HCT116 (cell line): ENCODE measurements at regions not wholly inside any gene's neighbourhood (a gene's known extent, or its start where the extent isn't known, plus 50 kb on each side); places are given as distances from the start of the nearest gene placed in this dataset.

ENCODE experiments used
- ATAC-seq: fragments of 200-7000 bp; cut with Tn5 transposase; 2 replicates; pipeline ENCODE4 v1.9.1; 2020; ENCODE audit warnings: mild to moderate bottlenecking, moderate library complexity
- BruUV-seq: library from RNA; stranded (reverse); fragments of 400-500 nt; replicated peaks from 2 replicates; lab custom pipeline; 2021; lab: Mats Ljungman, UMichigan
- CTCF ChIA-PET: fragments of 300-600 bp; sonication (Branson Sonifier 250); formaldehyde crosslinking; loops from one replicate; lab custom pipeline; 2021; ENCODE audit warnings: antibody characterized with exemption; lab: Charles Lee
- POLR2A ChIA-PET: fragments of 300-600, 350-600 bp; sonication (Branson Sonifier 250); formaldehyde crosslinking; loops from one replicate; lab custom pipeline; 2021; ENCODE audit warnings: antibody characterized with exemption; lab: Charles Lee
- RAD21 ChIA-PET, 2 experiments: fragments of 300-600 bp; sonication (Branson Sonifier 250); formaldehyde crosslinking; loops; one replicate each; lab custom pipeline; 2023; ENCODE audit warnings: low total read pairs in 2 of 2; ENCODE audit not compliant: uncharacterized antibody in 2 of 2, unreplicated experiment in 2 of 2, low non-redundant PET in 1 of 2; lab: Charles Lee
- DNase-seq: peaks from one replicate; pipeline ENCODE4 v3.0.0-alpha.2; 2010; ENCODE audit warnings: low read depth, low spot score
- H2AFZ ChIP-seq: fragments of 200-600 bp; shearing (Covaris generic), sonication (generic); 2 replicates; pipeline ENCODE4 v1.6.1; 2017; ENCODE audit warnings: low read depth, mixed run types, mixed read lengths, antibody characterized with exemption, low read length; ENCODE audit not compliant: poor library complexity, severe bottlenecking
- H3K27ac ChIP-seq: 2 replicates; pipeline ENCODE4 v1.5.1; 2012; ENCODE audit warnings: low read depth, low read length
- H3K27me3 ChIP-seq: fragments of 200-600 bp; sonication (generic); 2 replicates; pipeline ENCODE4 v1.6.1; 2016; ENCODE audit warnings: mixed run types, low read length, mixed read lengths; ENCODE audit not compliant: insufficient read depth
- H3K36me3 ChIP-seq, 2 experiments: fragments of 200-500 bp in 1 of 2; fragments of 200-600 bp in 1 of 2; sonication (Bioruptor generic) in 1 of 2; sonication (generic) in 1 of 2; 2 replicates each; pipeline versions ENCODE4 v1.5.1 to v1.6.1; 2014 to 2016; ENCODE audit warnings: low read length in 2 of 2, inconsistent platforms in 1 of 2, mixed read lengths in 1 of 2, mixed run types in 1 of 2; ENCODE audit not compliant: insufficient read depth in 2 of 2, control insufficient read depth in 1 of 2
- H3K4me1 ChIP-seq, 2 experiments: fragments of 200-600 bp in 1 of 2; sonication (generic) in 1 of 2; 2 replicates each; pipeline versions ENCODE4 v1.5.1 to v1.6.1; 2012 to 2017; ENCODE audit warnings: low read length in 2 of 2, inconsistent platforms in 1 of 2, mild to moderate bottlenecking in 1 of 2, mixed read lengths in 1 of 2, mixed run types in 1 of 2, moderate library complexity in 1 of 2; ENCODE audit not compliant: insufficient read depth in 2 of 2, control insufficient read depth in 1 of 2
- H3K4me2 ChIP-seq: fragments of 200-600 bp; sonication (generic); 2 replicates; pipeline ENCODE4 v1.6.1; 2017; ENCODE audit warnings: mixed run types, low read length, mixed read lengths
- H3K4me3 ChIP-seq, 2 experiments: fragments of 200-600 bp in 1 of 2; sonication (generic) in 1 of 2; replicated peaks in 1 of 2; 2 replicates each; pipeline ENCODE4 v1.5.1; 2011 to 2016; ENCODE audit warnings: low read length in 2 of 2, control low read depth in 1 of 2, low read depth in 1 of 2, mild to moderate bottlenecking in 1 of 2, mixed read lengths in 1 of 2, mixed run types in 1 of 2
- H3K79me2 ChIP-seq: fragments of 200-600 bp; sonication (generic); 2 replicates; pipeline ENCODE4 v1.6.1; 2017; ENCODE audit warnings: mild to moderate bottlenecking, mixed run types, low read length, moderate library complexity, mixed read lengths; ENCODE audit not compliant: insufficient read depth
- H3K9ac ChIP-seq: fragments of 200-600 bp; sonication (generic); 2 replicates; pipeline ENCODE4 v1.6.1; 2016; ENCODE audit warnings: low read length, mixed read lengths
- H3K9me2 ChIP-seq: fragments of 200-600 bp; sonication (generic), shearing (Covaris generic); 2 replicates; pipeline ENCODE4 v1.6.1; 2017; ENCODE audit warnings: mixed run types, mild to moderate bottlenecking, moderate library complexity; ENCODE audit not compliant: insufficient read depth
- H3K9me3 ChIP-seq, 2 experiments: fragments of 200-500 bp in 1 of 2; fragments of 200-600 bp in 1 of 2; sonication (Bioruptor generic) in 1 of 2; sonication (generic) in 1 of 2; 2 replicates each; pipeline ENCODE4 v1.6.1; 2014 to 2017; ENCODE audit warnings: low read length in 2 of 2, mixed read lengths in 2 of 2, inconsistent platforms in 1 of 2, low read depth in 1 of 2, mild to moderate bottlenecking in 1 of 2, mixed run types in 1 of 2, moderate library complexity in 1 of 2; ENCODE audit not compliant: control insufficient read depth in 1 of 2, insufficient read depth in 1 of 2
- H4K20me1 ChIP-seq: fragments of 200-600 bp; sonication (generic), shearing (Covaris generic); 2 replicates; pipeline ENCODE4 v1.6.1; 2017; ENCODE audit warnings: mixed run types, mild to moderate bottlenecking, moderate library complexity; ENCODE audit not compliant: insufficient read depth
- ATF3 ChIP-seq: IDR thresholded peaks from 2 replicates; pipeline ENCODE4 v1.6.1; 2012
- CEBPB ChIP-seq: IDR thresholded peaks from 2 replicates; pipeline ENCODE4 v1.6.1; 2012; ENCODE audit warnings: low read depth
- EGR1 ChIP-seq: IDR thresholded peaks from 2 replicates; pipeline ENCODE4 v1.6.1; 2012; ENCODE audit warnings: low read depth
- ELF1 ChIP-seq: IDR thresholded peaks from 2 replicates; pipeline ENCODE4 v1.6.1; 2012; ENCODE audit warnings: low read depth, borderline replicate concordance
- EZH2 ChIP-seq: fragments of 200-600 bp; sonication (generic); IDR thresholded peaks from 2 replicates; pipeline ENCODE4 v1.6.1; 2017; ENCODE audit warnings: antibody characterized with exemption, mixed run types
- EZH2phosphoT487 ChIP-seq: fragments of 200-600 bp; IDR thresholded peaks from 2 replicates; pipeline ENCODE4 v1.6.1; 2018; ENCODE audit warnings: antibody characterized with exemption, borderline replicate concordance
- FOSL1 ChIP-seq: IDR thresholded peaks from 2 replicates; pipeline ENCODE4 v1.6.1; 2012; ENCODE audit warnings: low read depth
- JUND ChIP-seq: IDR thresholded peaks from 2 replicates; pipeline ENCODE4 v1.6.1; 2012
- MAX ChIP-seq: IDR thresholded peaks from 2 replicates; pipeline ENCODE4 v1.6.1; 2012
- POLR2AphosphoS5 ChIP-seq: IDR thresholded peaks from 2 replicates; pipeline ENCODE4 v1.6.1; 2011; ENCODE audit warnings: mild to moderate bottlenecking, low read depth, low read length, moderate library complexity
- RAD21 ChIP-seq: IDR thresholded peaks from 2 replicates; pipeline ENCODE4 v1.6.1; 2012; ENCODE audit warnings: low read depth, mild to moderate bottlenecking
- REST ChIP-seq: IDR thresholded peaks from 2 replicates; pipeline ENCODE4 v1.6.1; 2012; ENCODE audit warnings: low read depth
- SIN3A ChIP-seq: IDR thresholded peaks from 2 replicates; pipeline ENCODE4 v1.6.1; 2012; ENCODE audit warnings: low read depth
- SP1 ChIP-seq: IDR thresholded peaks from 2 replicates; pipeline ENCODE4 v1.6.1; 2012; ENCODE audit warnings: low read depth
- SRF ChIP-seq: IDR thresholded peaks from 2 replicates; pipeline ENCODE4 v1.6.1; 2012; ENCODE audit warnings: low read depth
- YY1 ChIP-seq: IDR thresholded peaks from 2 replicates; pipeline ENCODE4 v1.6.1; 2011; ENCODE audit warnings: low read length, low read depth, moderate library complexity, mild to moderate bottlenecking; ENCODE audit not compliant: insufficient replicate concordance; ENCODE audit errors: extremely low read depth
- ZBTB33 ChIP-seq: IDR thresholded peaks from 2 replicates; pipeline ENCODE4 v1.6.1; 2011; ENCODE audit warnings: mild to moderate bottlenecking, low read length, moderate library complexity; ENCODE audit not compliant: insufficient replicate concordance; ENCODE audit errors: extremely low read depth
- ZFX ChIP-seq: fragments of 450-650 bp; IDR thresholded peaks from 2 replicates; pipeline ENCODE4 v1.6.1; 2017
- ZNF274 ChIP-seq: fragments of 200-500 bp; sonication (Bioruptor generic); IDR thresholded peaks from 2 replicates; pipeline ENCODE4 v1.6.1; 2014; ENCODE audit warnings: mild to moderate bottlenecking, low read depth, low read length, inconsistent platforms
- intact Hi-C: fragments of 100-400 bp; cut with micrococcal nuclease; formaldehyde crosslinking; loops from 2 replicates; pipeline ENCODE4 v1.10.0; 2022

- Histone ChIP-seq H3K4me1 (no peaks in the 10 kb centered on the region), H3K79me2 (no peaks in the 10 kb centered on the region), H3K9ac (no peak overlapping the region), H3K36me3 (no peaks in the 10 kb centered on the region), H4K20me1 (no peaks in the 10 kb centered on the region), H3K4me3 (no peak overlapping the region), H3K27me3 (no peaks in the 10 kb centered on the region), H3K27ac (no peak overlapping the region), H3K9me2 (no peaks in the 10 kb centered on the region), H2AFZ (no peak overlapping the region), H3K9me3 (peaks cover 2 to 6% of the 10 kb centered on the region in 2 experiments; a peak in 2 of 4 replicates), H3K4me2 (no peak overlapping the region)
- no peak for TF ChIP-seq POLR2AphosphoS5
- TF ChIP-seq YY1 = no peak
- no peak for TF ChIP-seq CEBPB
- no peak for TF ChIP-seq RAD21
- TF ChIP-seq MAX = no peak
- TF ChIP-seq ATF3 = no peak
- TF ChIP-seq EGR1 = no peak
- no peak for TF ChIP-seq ELF1
- TF ChIP-seq REST = no peak
- no peak for TF ChIP-seq SRF
- no peak for TF ChIP-seq EZH2phosphoT487
- no peak for TF ChIP-seq ZNF274
- TF ChIP-seq JUND = no peak
- TF ChIP-seq FOSL1 = no peak
- no peak for TF ChIP-seq SP1
- no peak for TF ChIP-seq ZBTB33
- no peak for TF ChIP-seq ZFX
- no peak for TF ChIP-seq EZH2
- no peak for TF ChIP-seq SIN3A
- no TSS peak for BruUV-seq
- ChIA-PET RAD21 (no interaction called here), POLR2A (no interaction called here), CTCF (no interaction called here)
- DNase-seq (no peak), ATAC-seq (no peak)
- intact Hi-C loops = no loop called here
Measured at GRCh38 chr18:5024741-5025140, 172.3 kb downstream of the AKAIN1 start.
